Non-pigmented ciliary epithelial cell (primary cell): ENCODE measurements at regions not wholly inside any gene's neighbourhood (a gene's known extent, or its start where the extent isn't known, plus 50 kb on each side); places are given as distances from the start of the nearest gene placed in this dataset.

ENCODE experiments used
- DNase-seq: peaks from one replicate; pipeline ENCODE4 v3.0.0-alpha.2; 2010; ENCODE audit warnings: low read depth

- no peak for DNase-seq
These were observed 63.2 kb upstream of the TCF4 start for GRCh38 chr18:55651236-55651635.

DNA sequence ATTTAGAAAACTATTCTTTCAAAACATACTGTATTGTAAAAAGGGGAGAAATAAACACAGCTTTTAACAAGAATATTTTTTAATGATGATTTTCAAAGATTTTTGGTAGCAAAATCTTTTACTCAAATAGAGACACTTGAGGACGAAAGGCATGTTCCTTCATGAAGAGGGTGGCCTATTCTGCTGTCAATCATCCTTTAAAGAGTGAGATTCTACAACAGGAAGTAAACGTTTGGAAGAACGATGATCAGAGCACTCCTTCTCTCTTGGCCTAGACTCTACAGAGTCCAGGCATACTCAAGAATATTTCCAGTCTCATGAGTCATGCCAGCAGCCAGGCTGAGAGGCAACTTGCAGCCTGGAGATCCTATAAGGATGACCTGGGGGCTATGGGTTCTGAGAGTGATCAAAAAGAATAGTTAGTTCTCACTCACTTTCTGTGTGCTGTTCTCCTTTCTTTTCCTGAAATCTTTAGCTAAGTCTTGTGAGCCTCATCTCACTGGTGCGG lies 62.4 kb upstream of the TCF4 start:
- no peak for DNase-seq

- DNase-seq, result no peak
These were observed 59.3 kb upstream of the TCF4 start for GRCh38 chr18:55647331-55647730.

DNA sequence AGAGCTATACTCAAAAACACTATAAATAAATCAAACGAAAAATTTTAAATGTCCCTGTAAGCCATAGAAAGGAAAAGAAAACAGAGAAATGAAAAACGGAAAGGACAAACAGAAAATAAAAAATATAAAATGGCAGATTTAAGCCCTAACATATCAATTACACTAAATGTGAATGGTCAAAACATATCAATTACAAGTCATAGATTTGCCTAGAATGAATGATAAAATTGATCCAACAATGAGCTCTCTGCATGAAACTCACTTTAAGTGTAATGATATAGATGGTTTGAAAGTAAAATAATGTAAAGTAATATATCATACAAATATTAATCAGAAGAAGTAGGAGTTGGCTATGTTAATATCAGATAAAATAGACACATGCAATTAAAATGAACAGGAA lies 54.2 kb upstream of the TCF4 start:
- DNase-seq, result no peak

DNA sequence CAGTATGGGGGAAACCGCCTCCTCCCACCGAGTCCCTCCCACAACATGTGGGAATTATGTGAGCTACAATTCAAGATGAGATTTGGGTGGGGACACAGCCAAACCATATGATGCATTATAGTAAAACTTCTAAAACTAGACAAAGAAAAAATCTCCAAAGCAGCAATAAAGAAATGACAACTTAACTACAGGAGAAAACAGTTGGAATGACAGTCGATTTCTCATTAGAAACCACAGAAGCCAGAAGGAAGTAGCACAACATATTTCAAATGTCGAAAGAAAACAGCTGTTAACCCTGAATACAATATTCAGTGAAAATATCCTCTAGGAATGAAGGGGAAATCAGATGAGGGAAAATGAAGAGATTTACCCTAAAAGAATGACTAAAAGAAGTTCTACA lies 53.5 kb upstream of the TCF4 start:
- no peak for DNase-seq
